NCI-H2171 (cell line): ENCODE measurements at regions not wholly inside any gene's neighbourhood (a gene's known extent, or its start where the extent isn't known, plus 50 kb on each side); places are given as distances from the start of the nearest gene placed in this dataset.

Experiments
- DNase-seq: peaks from one replicate; lab custom pipeline; 2025; lab: John Stamatoyannopoulos, UW

DNA sequence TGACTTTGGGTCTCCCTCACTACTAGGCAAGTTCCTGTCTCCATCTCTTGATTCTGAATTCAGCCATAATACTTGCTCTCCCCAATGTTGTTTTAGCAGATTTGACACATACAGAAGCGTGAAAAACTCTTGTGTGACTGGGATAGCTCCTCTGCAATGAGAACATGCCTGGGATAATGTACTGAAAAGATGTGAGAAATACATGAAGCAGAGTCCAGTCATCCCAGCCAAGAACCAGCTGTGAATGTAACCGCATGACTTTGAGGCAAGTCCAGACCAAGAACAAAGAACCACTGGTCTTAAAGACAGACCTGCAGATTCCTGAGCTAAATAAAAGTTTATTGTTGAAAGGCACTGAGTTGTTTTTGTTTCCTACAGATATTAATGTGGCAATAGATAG, 135.0 kb downstream of the NMUR2 start:
- DNase-seq = no peak

- DNase-seq = no peak
These were observed 135.5 kb downstream of the NMUR2 start for GRCh38 chr5:152269533-152269932.

DNA sequence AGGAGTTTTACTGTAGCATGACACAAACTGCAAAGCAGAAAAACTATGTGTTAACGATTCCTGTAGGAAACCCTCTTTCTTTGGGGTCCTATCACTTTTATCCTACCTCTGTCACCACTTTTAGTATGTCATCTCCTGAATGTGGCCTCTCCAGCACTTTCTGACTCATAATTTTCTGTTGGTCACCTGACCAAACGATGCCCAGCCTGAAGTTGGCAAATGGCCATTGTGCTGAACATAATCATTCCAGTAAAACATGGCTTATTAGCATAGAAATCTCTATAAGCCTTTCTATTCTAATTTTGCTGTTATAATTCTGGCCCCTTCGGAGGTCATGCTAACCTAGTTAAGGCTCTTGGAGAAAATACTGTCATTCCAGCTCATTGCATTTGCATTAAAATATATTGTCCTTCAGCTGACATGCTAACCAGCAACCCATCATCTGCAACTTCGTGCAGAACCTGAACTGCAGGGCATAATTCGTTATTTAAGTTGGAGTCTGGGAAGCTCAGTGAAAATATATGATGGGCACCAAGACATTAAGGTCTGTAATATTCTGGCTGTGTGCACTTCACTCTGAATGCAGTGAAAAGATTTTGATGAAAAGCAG, 140.3 kb downstream of the NMUR2 start:
- no peak for DNase-seq

GRCh38 chr5:152262667-152263066, 142.4 kb downstream of the NMUR2 start:
- no peak for DNase-seq

DNA sequence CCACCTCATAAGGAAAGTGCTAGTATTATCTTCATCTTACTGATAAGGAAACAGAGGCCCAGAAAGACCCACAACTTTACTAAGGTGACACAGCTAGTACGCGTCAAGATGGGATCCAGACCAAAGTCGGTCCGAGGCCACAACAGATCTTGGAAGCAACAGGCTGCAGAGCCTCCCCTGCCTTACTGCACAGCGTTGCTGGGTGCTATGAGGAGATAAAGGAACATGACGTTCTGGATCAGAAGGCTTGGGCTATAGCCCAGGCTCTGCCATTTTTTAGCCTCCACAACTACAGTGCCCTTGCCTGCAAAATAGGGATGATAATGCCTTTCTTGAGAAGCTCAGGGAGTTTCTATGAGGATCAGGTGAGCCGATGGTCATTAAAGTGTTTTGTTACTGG, 144.1 kb downstream of the NMUR2 start:
- no peak for DNase-seq

- no peak for DNase-seq
These were observed 145.4 kb downstream of the NMUR2 start for GRCh38 chr5:152259702-152260101.

DNA sequence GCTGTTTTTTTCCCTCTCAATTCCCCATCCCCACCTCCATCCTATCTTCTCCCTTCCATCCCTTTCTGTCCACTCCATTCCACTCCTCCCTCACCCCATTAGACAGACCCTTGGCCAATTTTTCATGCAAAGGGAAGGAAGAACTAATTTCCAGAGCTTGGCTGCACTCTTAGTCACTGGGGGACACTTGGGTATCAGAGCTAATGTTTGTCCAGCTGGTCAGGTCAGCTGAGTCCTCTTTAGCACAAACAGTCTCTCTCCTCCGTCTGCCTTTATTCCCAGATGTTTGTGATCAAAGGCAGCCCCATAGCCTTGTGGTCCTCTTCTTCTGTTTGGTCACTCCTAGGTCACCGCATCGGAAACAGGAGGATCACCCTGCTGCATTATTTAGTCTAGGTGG, 148.5 kb downstream of the NMUR2 start:
- DNase-seq = no peak

GRCh38 chr5:152255411-152255810, 149.7 kb downstream of the NMUR2 start:
- DNase-seq = no peak

GRCh38 chr5:152247850-152248385, 157.2 kb downstream of the NMUR2 start:
- no peak for DNase-seq

GRCh38 chr5:152246401-152246800, 158.7 kb downstream of the NMUR2 start:
- DNase-seq = no peak

DNA sequence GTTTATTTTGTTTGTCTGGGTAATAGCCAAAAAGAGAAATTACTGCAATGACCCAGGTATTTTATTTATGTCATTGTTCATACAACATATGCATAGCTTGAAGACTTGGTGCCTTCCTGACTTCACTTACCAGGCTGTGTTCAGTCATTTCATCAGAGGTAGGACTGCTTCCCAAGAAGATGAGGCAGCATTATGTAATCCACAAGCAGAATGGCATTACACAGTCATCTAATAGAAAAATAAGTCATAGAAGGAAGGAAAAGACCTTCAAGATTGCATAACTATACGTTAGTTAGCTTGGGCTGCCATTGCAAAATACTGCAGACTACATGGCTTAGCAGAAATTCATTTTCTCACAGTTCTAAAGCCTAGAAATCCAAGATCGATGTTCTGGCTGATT, 167.5 kb downstream of the NMUR2 start:
- DNase-seq = no peak

GRCh38 chr5:152226191-152226590, 178.9 kb downstream of the NMUR2 start:
- DNase-seq = no peak

DNA sequence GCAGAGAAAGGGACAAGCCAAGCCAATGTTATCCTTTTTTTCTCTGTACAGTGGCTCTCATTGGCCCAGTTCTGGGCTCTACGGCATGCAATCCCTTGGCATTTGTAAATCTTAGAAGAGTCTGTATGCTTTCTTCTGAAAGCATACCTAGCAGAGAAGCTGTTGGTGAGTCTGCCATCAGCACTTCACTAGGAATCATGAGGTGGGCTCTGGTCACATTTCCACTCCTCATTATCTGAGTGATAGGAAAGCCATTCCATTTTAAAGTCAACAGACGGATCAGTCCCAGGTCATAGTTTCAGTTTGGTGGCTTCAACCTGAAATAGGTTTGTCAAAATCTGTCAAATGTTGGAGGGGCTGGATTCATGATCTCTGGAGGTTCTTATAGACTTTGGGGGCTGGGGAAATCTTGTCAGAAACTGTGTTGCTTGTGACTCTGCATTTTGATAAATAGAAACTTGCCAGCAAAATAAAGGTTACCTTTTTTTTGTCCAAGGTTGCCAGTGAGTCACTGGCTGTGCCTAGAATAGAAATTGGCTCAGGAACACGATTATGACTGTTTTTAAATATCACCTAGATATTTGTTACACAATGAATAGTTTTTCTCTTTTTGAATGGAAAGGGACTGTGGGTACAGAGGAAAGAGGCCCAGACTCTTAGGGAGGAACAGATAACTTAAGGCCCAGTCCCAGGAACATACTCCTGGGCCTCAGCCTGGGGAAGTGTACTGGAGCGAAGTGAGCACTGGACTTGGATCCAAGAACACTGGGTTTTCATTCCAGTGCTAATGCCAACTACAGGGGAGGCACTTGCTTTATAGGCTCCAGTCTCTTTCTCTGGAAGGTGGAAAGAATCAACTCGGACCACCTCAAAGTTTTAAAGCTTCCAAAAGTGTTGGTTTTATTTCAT, 183.1 kb downstream of the NMUR2 start:
- no peak for DNase-seq

DNA sequence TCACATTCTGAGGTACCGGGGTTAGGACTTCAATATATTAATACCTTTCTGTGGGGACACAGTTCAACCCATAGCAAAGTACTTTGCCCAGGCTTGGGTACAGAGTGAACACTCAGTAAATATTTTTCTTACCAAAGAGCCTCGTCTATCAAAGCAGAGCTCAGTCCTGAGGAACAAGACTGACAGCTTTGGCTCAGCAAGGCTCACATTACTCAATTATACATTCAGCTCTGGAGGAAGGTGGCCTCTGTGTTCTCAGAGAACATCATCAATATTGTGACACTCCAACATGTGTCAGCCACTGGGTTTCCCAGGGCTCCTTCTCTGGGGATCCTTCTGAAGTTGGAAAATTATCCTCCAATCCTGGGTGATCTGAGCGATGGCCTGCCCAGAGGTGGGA, 186.4 kb downstream of the NMUR2 start:
- no peak for DNase-seq

- no peak for DNase-seq
These were observed 199.3 kb downstream of the NMUR2 start for GRCh38 chr5:152205804-152206203.

- no peak for DNase-seq
These were observed 202.8 kb downstream of the NMUR2 start for GRCh38 chr5:152202321-152202720.

DNA sequence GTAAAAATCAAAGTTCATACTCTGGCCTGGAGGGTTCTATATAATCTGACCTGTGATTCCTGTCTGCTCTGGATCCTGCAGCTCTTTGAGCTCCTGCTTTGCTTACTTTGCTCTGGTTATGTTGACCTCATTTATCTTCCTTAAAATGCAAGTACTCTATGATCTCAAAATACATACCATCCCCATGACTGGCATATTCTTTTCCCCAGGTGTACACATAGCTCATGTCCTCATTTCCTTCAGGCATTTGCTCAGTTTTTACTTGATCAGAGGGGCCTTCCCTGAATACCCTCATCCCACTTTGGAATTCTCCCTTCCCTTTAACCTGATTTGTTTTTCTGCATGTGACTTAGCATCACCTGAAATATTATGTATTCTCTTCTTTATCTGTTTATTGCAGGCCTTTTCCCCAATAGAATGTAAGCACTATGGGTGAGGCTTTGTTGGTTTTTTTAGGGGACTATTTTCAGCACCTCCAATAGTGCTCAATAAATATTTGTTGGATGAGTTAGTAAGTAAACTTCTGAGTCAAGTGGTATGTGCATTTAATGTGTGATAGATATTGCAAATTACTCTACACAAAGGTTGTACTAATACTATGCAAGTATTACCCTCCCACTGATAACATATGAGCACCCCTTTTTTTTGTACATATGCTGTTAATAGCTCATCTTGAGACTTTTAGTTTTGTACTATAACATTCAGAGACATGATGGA, 211.5 kb downstream of the NMUR2 start:
- DNase-seq = no peak

GRCh38 chr5:152188251-152188650, 216.8 kb downstream of the NMUR2 start:
- no peak for DNase-seq

- DNase-seq = no peak
These were observed 217.4 kb downstream of the NMUR2 start for GRCh38 chr5:152187668-152188067.

- no peak for DNase-seq
These were observed 219.4 kb downstream of the NMUR2 start for GRCh38 chr5:152185547-152186245.

GRCh38 chr5:152184266-152184665, 220.8 kb downstream of the NMUR2 start:
- DNase-seq = no peak

DNA sequence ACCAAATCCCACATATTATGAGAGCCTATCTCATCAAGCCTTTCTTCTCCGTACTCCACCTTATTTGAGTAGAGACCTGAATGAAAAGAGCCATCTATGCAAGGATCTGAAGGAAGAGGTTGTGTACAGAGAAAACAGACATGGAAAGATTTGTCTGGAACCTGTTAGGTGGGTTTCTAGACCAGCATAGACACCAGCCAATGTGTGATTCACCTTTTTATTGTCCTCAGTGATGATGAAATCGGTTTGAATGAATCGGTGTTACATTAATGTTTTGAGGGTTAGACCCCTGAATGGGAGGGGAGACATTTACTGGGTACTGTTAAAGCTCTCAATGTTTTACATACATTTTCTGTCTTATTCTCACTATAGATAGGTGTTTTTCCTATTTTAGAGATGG, 223.6 kb downstream of the NMUR2 start:
- DNase-seq = no peak
